Vagina (tissue), 2 donors: ENCODE measurements at regions not wholly inside any gene's neighbourhood (a gene's known extent, or its start where the extent isn't known, plus 50 kb on each side); places are given as distances from the start of the nearest gene placed in this dataset.

Experiments
- POLR2A ChIP-seq, 2 donors: fragments of 450-650 bp; IDR thresholded peaks; one replicate each; pipeline ENCODE4 v1.6.1; 2017; ENCODE audit warnings: antibody characterized with exemption in 2 of 2, mild to moderate bottlenecking in 2 of 2, moderate library complexity in 2 of 2
- POLR2AphosphoS5 ChIP-seq, 2 donors: sonication (generic); formaldehyde crosslinking; IDR thresholded peaks; one replicate each; pipeline ENCODE4 v1.9.0; 2017; ENCODE audit warnings: antibody characterized with exemption in 2 of 2, mild to moderate bottlenecking in 2 of 2, low read depth in 1 of 2; ENCODE audit not compliant: insufficient read depth in 1 of 2
- TF ChIP-seq, protein P1 (sequence below), 3 experiments: fragments of 450-650 bp in 2 of 3; fragments of 200-600 bp in 1 of 3; sonication (generic) in 1 of 3; IDR thresholded peaks; one replicate each; pipeline ENCODE4 v1.5.1; 2017 to 2019; ENCODE audit warnings: antibody characterized with exemption in 3 of 3, mild to moderate bottlenecking in 2 of 3, moderate library complexity in 2 of 3

DNA sequence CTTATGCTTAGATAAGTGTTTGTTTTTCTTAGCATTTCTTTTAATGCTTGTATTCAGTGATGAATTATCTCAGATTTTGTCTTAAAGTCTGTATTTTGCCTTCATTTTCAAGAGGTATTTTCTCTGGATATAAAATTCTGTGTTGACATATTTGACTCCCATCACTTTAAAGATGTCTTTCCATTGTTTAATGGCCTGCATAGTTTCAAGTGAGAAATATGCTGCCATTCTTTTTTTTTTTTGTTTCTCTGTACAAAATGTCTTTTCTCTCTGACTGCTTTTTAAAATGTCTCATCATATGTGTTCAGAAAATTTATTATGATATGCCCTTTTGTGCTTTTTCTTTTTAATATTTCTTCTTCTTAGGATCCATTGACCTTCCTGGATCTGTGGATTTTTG lies 578.0 kb upstream of the NOX3 start:
- TF ChIP-seq POLR2A (IDR thresholded peaks at IDR 0.05) (no peak), POLR2AphosphoS5 (IDR thresholded peaks at IDR 0.05; ENCODE audit: insufficient read depth in 1 of 2, low read depth in 1 of 2) (no peak)
- TF ChIP-seq, protein P1, sequence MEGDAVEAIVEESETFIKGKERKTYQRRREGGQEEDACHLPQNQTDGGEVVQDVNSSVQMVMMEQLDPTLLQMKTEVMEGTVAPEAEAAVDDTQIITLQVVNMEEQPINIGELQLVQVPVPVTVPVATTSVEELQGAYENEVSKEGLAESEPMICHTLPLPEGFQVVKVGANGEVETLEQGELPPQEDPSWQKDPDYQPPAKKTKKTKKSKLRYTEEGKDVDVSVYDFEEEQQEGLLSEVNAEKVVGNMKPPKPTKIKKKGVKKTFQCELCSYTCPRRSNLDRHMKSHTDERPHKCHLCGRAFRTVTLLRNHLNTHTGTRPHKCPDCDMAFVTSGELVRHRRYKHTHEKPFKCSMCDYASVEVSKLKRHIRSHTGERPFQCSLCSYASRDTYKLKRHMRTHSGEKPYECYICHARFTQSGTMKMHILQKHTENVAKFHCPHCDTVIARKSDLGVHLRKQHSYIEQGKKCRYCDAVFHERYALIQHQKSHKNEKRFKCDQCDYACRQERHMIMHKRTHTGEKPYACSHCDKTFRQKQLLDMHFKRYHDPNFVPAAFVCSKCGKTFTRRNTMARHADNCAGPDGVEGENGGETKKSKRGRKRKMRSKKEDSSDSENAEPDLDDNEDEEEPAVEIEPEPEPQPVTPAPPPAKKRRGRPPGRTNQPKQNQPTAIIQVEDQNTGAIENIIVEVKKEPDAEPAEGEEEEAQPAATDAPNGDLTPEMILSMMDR (IDR thresholded peaks at IDR 0.05) = no peak
